HUES64 (cell line): ENCODE measurements at regions not wholly inside any gene's neighbourhood (a gene's known extent, or its start where the extent isn't known, plus 50 kb on each side); places are given as distances from the start of the nearest gene placed in this dataset.
A peak's percentile ranks its signal among the peaks of the same experiment; 100 is the strongest.

Source experiments
- H3K27ac ChIP-seq: 2 replicates; pipeline ENCODE4 v1.7.0; 2013; ENCODE audit warnings: low read depth, low read length, inconsistent platforms
- H3K27me3 ChIP-seq: 2 replicates; pipeline ENCODE4 v1.6.1; 2013; ENCODE audit warnings: mild to moderate bottlenecking, low read length; ENCODE audit not compliant: insufficient read depth
- H3K36me3 ChIP-seq: 2 replicates; pipeline ENCODE4 v1.6.1; 2013; ENCODE audit warnings: mild to moderate bottlenecking, low read length; ENCODE audit not compliant: insufficient read depth
- H3K4me1 ChIP-seq: 2 replicates; pipeline ENCODE4 v1.6.1; 2013; ENCODE audit warnings: mild to moderate bottlenecking, low read length, moderate library complexity; ENCODE audit not compliant: insufficient read depth
- H3K4me3 ChIP-seq: 2 replicates; pipeline ENCODE4 v1.5.1; 2013; ENCODE audit warnings: mild to moderate bottlenecking, low read length, moderate library complexity
- H3K9ac ChIP-seq: 2 replicates; pipeline ENCODE4 v1.6.1; 2013; ENCODE audit warnings: mild to moderate bottlenecking, low read depth, low read length
- H3K9me3 ChIP-seq: 2 replicates; pipeline ENCODE4 v1.6.1; 2013; ENCODE audit warnings: low read depth, low read length; ENCODE audit not compliant: insufficient read depth
- WGBS: fragments of 150-250, 120-280 bp; methylation state at CpG from one replicate; pipeline ENCODE4 v1.1.7; 2013; ENCODE audit warnings: missing lambda C conversion rate; 5-methylcytosine and 5-hydroxymethylcytosine counted together

GRCh38 chr2:63764630-63765029 is 77.1 kb upstream of the UGP2 start:
- Histone ChIP-seq H3K9me3 (peaks cover 10% of the 10 kb centered on the region), H3K4me1 (peaks cover 27% of the 10 kb centered on the region), H3K9ac (no peak overlapping the region), H3K4me3 (0 out of 2 replicates have a peak overlapping the region, but pooled peaks have one; percentile 14), H3K27ac (peak overlapping the region; percentile 81; the same call in 1 of the 2 replicates), H3K36me3 (no peaks in the 10 kb centered on the region), H3K27me3 (no peaks in the 10 kb centered on the region)
- WGBS = 1% methylated on average over 2 of the region's 2 CpGs

GRCh38 chr2:63765117-63765516 is 76.6 kb upstream of the UGP2 start:
- Histone ChIP-seq H3K4me1 (peaks cover 27% of the 10 kb centered on the region), H3K4me3 (0 out of 2 replicates have a peak overlapping the region, but pooled peaks have one; percentile 6), H3K27me3 (no peaks in the 10 kb centered on the region), H3K36me3 (no peaks in the 10 kb centered on the region), H3K9me3 (peaks cover 10% of the 10 kb centered on the region), H3K9ac (no peak overlapping the region), H3K27ac (peak overlapping the region; percentile 81; the same call in 1 of the 2 replicates)
- 44% methylated on average over 2 of the region's 2 CpGs for WGBS

GRCh38 chr2:63767307-63767706 is 74.4 kb upstream of the UGP2 start:
- Histone ChIP-seq H3K36me3 (no peaks in the 10 kb centered on the region), H3K4me1 (peaks cover 27% of the 10 kb centered on the region), H3K9me3 (peaks cover 10% of the 10 kb centered on the region), H3K9ac (no peak overlapping the region), H3K27me3 (no peaks in the 10 kb centered on the region), H3K27ac (no peak overlapping the region), H3K4me3 (no peak overlapping the region)
- no CpG with 5 or more reads among the region's 1 CpG for WGBS

GRCh38 chr2:63768051-63768450 is 73.6 kb upstream of the UGP2 start:
- Histone ChIP-seq H3K4me1 (peaks cover 27% of the 10 kb centered on the region), H3K27me3 (no peaks in the 10 kb centered on the region), H3K9ac (no peak overlapping the region), H3K27ac (no peak overlapping the region), H3K4me3 (no peak overlapping the region), H3K9me3 (peaks cover 10% of the 10 kb centered on the region), H3K36me3 (no peaks in the 10 kb centered on the region)

GRCh38 chr2:63769915-63770314 is 71.8 kb upstream of the UGP2 start:
- Histone ChIP-seq H3K4me1 (peaks cover 11% of the 10 kb centered on the region), H3K4me3 (no peak overlapping the region), H3K27ac (no peak overlapping the region), H3K9me3 (peaks cover 10% of the 10 kb centered on the region), H3K9ac (no peak overlapping the region), H3K36me3 (no peaks in the 10 kb centered on the region), H3K27me3 (no peaks in the 10 kb centered on the region)
- 100% methylated on average over 2 of the region's 3 CpGs for WGBS

- H3K9me3 ChIP-seq = peaks cover 6% of the 10 kb centered on the region
Measured at GRCh38 chr2:63772061-63772460, 69.6 kb upstream of the UGP2 start.

GRCh38 chr2:63775191-63775590 is 66.5 kb upstream of the UGP2 start:
- WGBS = 100% methylated on average over 1 of the region's 1 CpG
- H3K9ac ChIP-seq = no peak overlapping the region
- H3K27ac ChIP-seq = no peak overlapping the region
- H3K4me1 ChIP-seq = peaks cover 13% of the 10 kb centered on the region
- no peaks in the 10 kb centered on the region for H3K9me3 ChIP-seq
- H3K36me3 ChIP-seq = no peaks in the 10 kb centered on the region
- no peak overlapping the region for H3K4me3 ChIP-seq
- H3K27me3 ChIP-seq = no peaks in the 10 kb centered on the region

More at GRCh38 chr2:63772061-63772460, 69.6 kb upstream of the UGP2 start:
- H3K36me3 ChIP-seq = no peaks in the 10 kb centered on the region
- H3K9ac ChIP-seq = no peak overlapping the region
- H3K27ac ChIP-seq = no peak overlapping the region
- no peaks in the 10 kb centered on the region for H3K4me1 ChIP-seq
- WGBS = 98% methylated on average over 3 of the region's 3 CpGs
- no peak overlapping the region for H3K4me3 ChIP-seq
- H3K27me3 ChIP-seq = no peaks in the 10 kb centered on the region

GRCh38 chr2:63776382-63776781 is 65.3 kb upstream of the UGP2 start:
- 98% methylated on average over 1 of the region's 2 CpGs for WGBS
- no peak overlapping the region for H3K9ac ChIP-seq
- H3K4me1 ChIP-seq = peaks cover 25% of the 10 kb centered on the region

GRCh38 chr2:63777816-63778215 is 63.9 kb upstream of the UGP2 start:
- no peaks in the 10 kb centered on the region for H3K9me3 ChIP-seq
- no peak overlapping the region for H3K27ac ChIP-seq
- no peaks in the 10 kb centered on the region for H3K36me3 ChIP-seq
- no peak overlapping the region for H3K4me3 ChIP-seq
- H3K9ac ChIP-seq = no peak overlapping the region
- H3K27me3 ChIP-seq = no peaks in the 10 kb centered on the region
- H3K4me1 ChIP-seq = peaks cover 28% of the 10 kb centered on the region

More at GRCh38 chr2:63776382-63776781, 65.3 kb upstream of the UGP2 start:
- Histone ChIP-seq H3K36me3 (no peaks in the 10 kb centered on the region), H3K27ac (no peak overlapping the region), H3K4me3 (no peak overlapping the region), H3K9me3 (no peaks in the 10 kb centered on the region), H3K27me3 (no peaks in the 10 kb centered on the region)

- Histone ChIP-seq H3K27ac (no peak overlapping the region), H3K4me1 (peaks cover 28% of the 10 kb centered on the region), H3K9ac (no peak overlapping the region), H3K4me3 (no peak overlapping the region), H3K9me3 (no peaks in the 10 kb centered on the region), H3K36me3 (no peaks in the 10 kb centered on the region), H3K27me3 (no peaks in the 10 kb centered on the region)
- WGBS = 92% methylated on average over 2 of the region's 2 CpGs
Measured at GRCh38 chr2:63778391-63778790, 63.3 kb upstream of the UGP2 start.

GRCh38 chr2:63780518-63781155 is 61.1 kb upstream of the UGP2 start:
- H3K4me1 ChIP-seq = peaks cover 41% of the 10 kb centered on the region
- 49% methylated on average over 3 of the region's 3 CpGs for WGBS

GRCh38 chr2:63784461-63784860 is 57.2 kb upstream of the UGP2 start:
- Histone ChIP-seq H3K9me3 (no peaks in the 10 kb centered on the region), H3K27me3 (no peaks in the 10 kb centered on the region), H3K27ac (no peak overlapping the region), H3K9ac (no peak overlapping the region), H3K4me1 (peaks cover 41% of the 10 kb centered on the region), H3K36me3 (no peaks in the 10 kb centered on the region), H3K4me3 (no peak overlapping the region)

More at GRCh38 chr2:63780518-63781155, 61.1 kb upstream of the UGP2 start:
- Histone ChIP-seq H3K4me3 (no peak overlapping the region), H3K9ac (no peak overlapping the region), H3K27ac (no peak overlapping the region), H3K36me3 (no peaks in the 10 kb centered on the region), H3K9me3 (no peaks in the 10 kb centered on the region), H3K27me3 (no peaks in the 10 kb centered on the region)
